SH-SY5Y (cell line): ENCODE measurements at regions not wholly inside any gene's neighbourhood (a gene's known extent, or its start where the extent isn't known, plus 50 kb on each side); places are given as distances from the start of the nearest gene placed in this dataset.

Experiments
- GATA2 ChIP-seq: IDR thresholded peaks from 2 replicates; pipeline ENCODE4 v1.6.1; 2011; ENCODE audit warnings: mild to moderate bottlenecking, low read depth, low read length
- GATA3 ChIP-seq: IDR thresholded peaks from 2 replicates; pipeline ENCODE4 v1.6.1; 2011; ENCODE audit warnings: low read depth, mild to moderate bottlenecking, low read length, moderate library complexity

GRCh38 chr10:65805511-65805910 lies 1120.3 kb upstream of the LRRTM3 start:
- TF ChIP-seq GATA3 (no peak), GATA2 (no peak)

- TF ChIP-seq GATA2: no peak
- TF ChIP-seq GATA3: no peak
Observed at GRCh38 chr10:65805993-65806392, 1119.8 kb upstream of the LRRTM3 start.

GRCh38 chr10:65808687-65809333 lies 1117.0 kb upstream of the LRRTM3 start:
- TF ChIP-seq GATA2 (no peak), GATA3 (no peak)

- no peak for TF ChIP-seq GATA2
- TF ChIP-seq GATA3: no peak
Observed at GRCh38 chr10:65811931-65812525, 1113.8 kb upstream of the LRRTM3 start.

- no peak for TF ChIP-seq GATA3
- TF ChIP-seq GATA2: no peak
Observed at GRCh38 chr10:65816536-65816935, 1109.3 kb upstream of the LRRTM3 start.

- TF ChIP-seq GATA2 (no peak), GATA3 (no peak)
Observed at GRCh38 chr10:65818990-65819389, 1106.8 kb upstream of the LRRTM3 start.

- TF ChIP-seq GATA2 (no peak), GATA3 (no peak)
Observed at GRCh38 chr10:65827359-65827758, 1098.5 kb upstream of the LRRTM3 start.

- TF ChIP-seq GATA2 (no peak), GATA3 (no peak)
Observed at GRCh38 chr10:65838811-65839210, 1087.0 kb upstream of the LRRTM3 start.

- TF ChIP-seq GATA2 (no peak), GATA3 (no peak)
Observed at GRCh38 chr10:65843203-65843602, 1082.6 kb upstream of the LRRTM3 start.

- TF ChIP-seq GATA2 (no peak), GATA3 (no peak)
Observed at GRCh38 chr10:65845916-65846315, 1079.9 kb upstream of the LRRTM3 start.

- TF ChIP-seq GATA2: no peak
- no peak for TF ChIP-seq GATA3
Observed at GRCh38 chr10:65846541-65846940, 1079.3 kb upstream of the LRRTM3 start.

GRCh38 chr10:65846949-65847348 lies 1078.9 kb upstream of the LRRTM3 start:
- TF ChIP-seq GATA2: no peak
- no peak for TF ChIP-seq GATA3

GRCh38 chr10:65847436-65848230 lies 1078.2 kb upstream of the LRRTM3 start:
- TF ChIP-seq GATA2 (no peak), GATA3 (no peak)

GRCh38 chr10:65858841-65859240 lies 1067.0 kb upstream of the LRRTM3 start:
- no peak for TF ChIP-seq GATA2

GRCh38 chr10:65861249-65861648 lies 1064.6 kb upstream of the LRRTM3 start:
- TF ChIP-seq GATA3 (no peak), GATA2 (no peak)
